ENCODE measurements at regions not wholly inside any gene's neighbourhood (a gene's known extent, or its start where the extent isn't known, plus 50 kb on each side); places are given as distances from the start of the nearest gene placed in this dataset.

GRCh38 chr1:5765997-5766913 is 226.0 kb downstream of the NPHP4 start:
- DNase-seq = peak; percentile 98

- peak; percentile 87 for DNase-seq
Measured at GRCh38 chr1:5765483-5765882, 226.7 kb downstream of the NPHP4 start.

- DNase-seq = no peak
Measured at GRCh38 chr1:5764959-5765358, 227.3 kb downstream of the NPHP4 start.

- DNase-seq = no peak
Measured at GRCh38 chr1:5764464-5764863, 227.8 kb downstream of the NPHP4 start.

GRCh38 chr1:5763696-5764370 is 228.4 kb downstream of the NPHP4 start:
- DNase-seq = no peak

GRCh38 chr1:5758859-5759578 is 233.2 kb downstream of the NPHP4 start:
- no peak for DNase-seq

GRCh38 chr1:5758000-5758858 is 234.0 kb downstream of the NPHP4 start:
- peak; percentile 53 for DNase-seq

- DNase-seq = no peak
Measured at GRCh38 chr1:5757187-5757805, 234.9 kb downstream of the NPHP4 start.

GRCh38 chr1:5756434-5757186 is 235.6 kb downstream of the NPHP4 start:
- no peak for DNase-seq

GRCh38 chr1:5755552-5756125 is 236.6 kb downstream of the NPHP4 start:
- DNase-seq = no peak

GRCh38 chr1:5754817-5755551 is 237.2 kb downstream of the NPHP4 start:
- DNase-seq = no peak

- DNase-seq = no peak
Measured at GRCh38 chr1:5753549-5754421, 238.4 kb downstream of the NPHP4 start.

- DNase-seq = no peak
Measured at GRCh38 chr1:5752746-5753548, 239.3 kb downstream of the NPHP4 start.

GRCh38 chr1:5751833-5752745 is 240.1 kb downstream of the NPHP4 start:
- DNase-seq = peak; percentile 47

- DNase-seq = no peak
Measured at GRCh38 chr1:5751163-5751540, 241.1 kb downstream of the NPHP4 start.

- DNase-seq = no peak
Measured at GRCh38 chr1:5750186-5751162, 241.8 kb downstream of the NPHP4 start.

Measured in NCI-H1105 treated with DMSO at 0.1 percent for 48 hours (cell line).